DMS 273 (cell line): ENCODE measurements at regions not wholly inside any gene's neighbourhood (a gene's known extent, or its start where the extent isn't known, plus 50 kb on each side); places are given as distances from the start of the nearest gene placed in this dataset.
A peak's percentile ranks its signal among the peaks of the same experiment; 100 is the strongest.
"Not testable (repeated sequence)": the region's sequence is repeated elsewhere in the genome, so short reads cannot be mapped to it uniquely, and the experiment has no call there.

Experiments used
- DNase-seq: peaks from one replicate; lab custom pipeline; 2025; ENCODE audit not compliant: unreplicated experiment; lab: John Stamatoyannopoulos, UW

- no peak for DNase-seq
Observed at GRCh38 chr14:83253870-83254269, 1720.2 kb upstream of the SEL1L start.

GRCh38 chr14:83255015-83255726, 1721.5 kb upstream of the SEL1L start:
- no peak for DNase-seq

- DNase-seq = no peak
Observed at GRCh38 chr14:83255727-83256090, 1722.1 kb upstream of the SEL1L start.

GRCh38 chr14:83257466-83258439, 1724.1 kb upstream of the SEL1L start:
- no peak for DNase-seq

GRCh38 chr14:83260751-83261150, 1727.1 kb upstream of the SEL1L start:
- DNase-seq = no peak

- no peak for DNase-seq
Observed at GRCh38 chr14:83269583-83269982, 1735.9 kb upstream of the SEL1L start.

- no peak for DNase-seq
Observed at GRCh38 chr14:83271663-83272062, 1738.0 kb upstream of the SEL1L start.

GRCh38 chr14:83280719-83281118, 1747.1 kb upstream of the SEL1L start:
- no peak for DNase-seq

- no peak for DNase-seq
Observed at GRCh38 chr14:83282706-83283105, 1749.1 kb upstream of the SEL1L start.

- DNase-seq = no peak
Observed at GRCh38 chr14:83287300-83287699, 1753.6 kb upstream of the SEL1L start.

- no peak for DNase-seq
Observed at GRCh38 chr14:83289390-83289789, 1755.7 kb upstream of the SEL1L start.

GRCh38 chr14:83289896-83290295, 1756.2 kb upstream of the SEL1L start:
- no peak for DNase-seq

GRCh38 chr14:83290447-83290846, 1756.8 kb upstream of the SEL1L start:
- no peak for DNase-seq

- no peak for DNase-seq
Observed at GRCh38 chr14:83291714-83292113, 1758.1 kb upstream of the SEL1L start.

- no peak for DNase-seq
Observed at GRCh38 chr14:83294941-83295340, 1761.3 kb upstream of the SEL1L start.

GRCh38 chr14:83297361-83297760, 1763.7 kb upstream of the SEL1L start:
- DNase-seq = no peak

GRCh38 chr14:83298016-83298415, 1764.4 kb upstream of the SEL1L start:
- not testable (repeated sequence) for DNase-seq

GRCh38 chr14:83300476-83301064, 1766.9 kb upstream of the SEL1L start:
- peak; percentile 59 for DNase-seq

GRCh38 chr14:83301791-83302190, 1768.1 kb upstream of the SEL1L start:
- DNase-seq = no peak

- no peak for DNase-seq
Observed at GRCh38 chr14:83309211-83309610, 1775.6 kb upstream of the SEL1L start.

- DNase-seq = no peak
Observed at GRCh38 chr14:83309833-83310232, 1776.2 kb upstream of the SEL1L start.

- DNase-seq = no peak
Observed at GRCh38 chr14:83312511-83312910, 1778.9 kb upstream of the SEL1L start.
